Naive thymus-derived CD8-positive, alpha-beta T cell (primary cell): ENCODE measurements at regions not wholly inside any gene's neighbourhood (a gene's known extent, or its start where the extent isn't known, plus 50 kb on each side); places are given as distances from the start of the nearest gene placed in this dataset.
A peak's percentile ranks its signal among the peaks of the same experiment; 100 is the strongest.
"Not testable (repeated sequence)": the region's sequence is repeated elsewhere in the genome, so short reads cannot be mapped to it uniquely, and the experiment has no call there.

Experiments used
- ATAC-seq, 2 donors: fragments of 150-1000 bp; cut with Tn5 transposase in 1 of 2; sonication (Bioruptor Pico), chemical (Tn5 transposase) in 1 of 2; 1 replicate in 1 of 2; 2 replicates in 1 of 2; pipeline ENCODE4 v1.10.0; 2021; ENCODE audit warnings: mild to moderate bottlenecking in 2 of 2, moderate library complexity in 2 of 2
- POLR2A ChIA-PET: fragments of 350-600 bp; sonication (Branson Sonifier 250); formaldehyde crosslinking; loops from one replicate; lab custom pipeline; 2021; ENCODE audit warnings: antibody characterized with exemption; lab: Charles Lee
- DNase-seq, 10 donors: peaks; one replicate each; pipeline versions ENCODE4 v3.0.0 to v3.0.0-alpha.2; 2020 to 2022
- H3K27ac Mint-ChIP-seq, 10 donors: one replicate each; pipeline ENCODE4 v1.8.0; 2020 to 2022; ENCODE audit warnings: mild to moderate bottlenecking in 10 of 10, mixed read lengths in 10 of 10, moderate library complexity in 4 of 10, inconsistent platforms in 1 of 10
- H3K27me3 Mint-ChIP-seq, 5 donors: one replicate each; pipeline ENCODE4 v1.8.0; 2021 to 2022; ENCODE audit warnings: mixed read lengths in 5 of 5
- H3K36me3 Mint-ChIP-seq, 3 donors: one replicate each; pipeline ENCODE4 v1.8.0; 2020 to 2022; ENCODE audit warnings: mixed read lengths in 3 of 3, mild to moderate bottlenecking in 2 of 3, inconsistent platforms in 1 of 3
- H3K4me1 Mint-ChIP-seq, 4 donors: one replicate each; pipeline ENCODE4 v1.8.0; 2021 to 2022; ENCODE audit warnings: mixed read lengths in 4 of 4
- H3K4me3 Mint-ChIP-seq, 10 donors: one replicate each; pipeline ENCODE4 v1.8.0; 2020 to 2022; ENCODE audit warnings: mild to moderate bottlenecking in 10 of 10, mixed read lengths in 10 of 10, moderate library complexity in 6 of 10, inconsistent platforms in 1 of 10
- H3K9me3 Mint-ChIP-seq, 9 donors: one replicate each; pipeline ENCODE4 v1.8.0; 2020 to 2022; ENCODE audit warnings: mixed read lengths in 9 of 9, mild to moderate bottlenecking in 3 of 9, inconsistent platforms in 1 of 9, moderate library complexity in 1 of 9

- H3K27me3 Mint-ChIP-seq = no peaks in the 10 kb centered on the region
- ATAC-seq (no peak), DNase-seq (no peak)
- H3K9me3 Mint-ChIP-seq = no peaks in the 10 kb centered on the region
- H3K27ac Mint-ChIP-seq = peak overlapping the region in 7 of 10 donors; percentile 1 to 53 (median 27)
- peaks cover 8 to 43% (median 42%) of the 10 kb centered on the region in 4 donors for H3K4me1 Mint-ChIP-seq
- POLR2A ChIA-PET = no interaction called here
- no peaks in the 10 kb centered on the region for H3K36me3 Mint-ChIP-seq
- peak overlapping the region in 2 of 10 donors; percentile 8 to 19 for H3K4me3 Mint-ChIP-seq
These were observed 2091.9 kb downstream of the LRRC4C start for GRCh38 chr11:39367534-39367933.

- Mint-ChIP-seq H3K27me3 (no peaks in the 10 kb centered on the region), H3K4me1 (peaks cover 8 to 34% (median 29%) of the 10 kb centered on the region in 4 donors), H3K36me3 (no peaks in the 10 kb centered on the region), H3K4me3 (no peak overlapping the region), H3K27ac (peak overlapping the region in 2 of 10 donors; percentile 6 to 58), H3K9me3 (no peaks in the 10 kb centered on the region)
- POLR2A ChIA-PET = no interaction called here
- ATAC-seq = peak in 1 of 2 donors; percentile 25
- no peak for DNase-seq
These were observed 2093.5 kb downstream of the LRRC4C start for GRCh38 chr11:39365809-39366436.

- no peak for ATAC-seq
- Mint-ChIP-seq H3K4me3 (no peak overlapping the region), H3K27ac (no peak overlapping the region), H3K36me3 (no peaks in the 10 kb centered on the region), H3K27me3 (no peaks in the 10 kb centered on the region), H3K9me3 (no peaks in the 10 kb centered on the region), H3K4me1 (peaks cover 6 to 28% (median 26%) of the 10 kb centered on the region in 4 donors)
- POLR2A ChIA-PET = no interaction called here
- DNase-seq = no peak
These were observed 2095.9 kb downstream of the LRRC4C start for GRCh38 chr11:39363571-39363970.

GRCh38 chr11:39361557-39361956 is 2097.9 kb downstream of the LRRC4C start:
- Mint-ChIP-seq H3K4me1 (peaks cover 0 to 9% (median 7%) of the 10 kb centered on the region in 4 donors), H3K4me3 (no peak overlapping the region), H3K36me3 (no peaks in the 10 kb centered on the region), H3K27me3 (no peaks in the 10 kb centered on the region), H3K27ac (no peak overlapping the region), H3K9me3 (no peaks in the 10 kb centered on the region)
- ATAC-seq (no peak), DNase-seq (no peak)
- POLR2A ChIA-PET = no interaction called here

GRCh38 chr11:39345834-39346442 is 2113.5 kb downstream of the LRRC4C start:
- DNase-seq (no peak), ATAC-seq (no peak)

GRCh38 chr11:39341461-39341860 is 2118.0 kb downstream of the LRRC4C start:
- no peaks in the 10 kb centered on the region for H3K27me3 Mint-ChIP-seq
- H3K27ac Mint-ChIP-seq = no peak overlapping the region
- POLR2A ChIA-PET = no interaction called here
- DNase-seq = no peak
- ATAC-seq = no peak
- H3K4me1 Mint-ChIP-seq = no peaks in the 10 kb centered on the region
- no peak overlapping the region for H3K4me3 Mint-ChIP-seq
- peaks cover 0 to 5% (median 0%) of the 10 kb centered on the region in 3 donors for H3K36me3 Mint-ChIP-seq
- peaks cover 4 to 25% (median 10%) of the 10 kb centered on the region in 9 donors for H3K9me3 Mint-ChIP-seq

More at GRCh38 chr11:39345834-39346442, 2113.5 kb downstream of the LRRC4C start:
- peaks cover 0 to 2% (median 0%) of the 10 kb centered on the region in 9 donors for H3K9me3 Mint-ChIP-seq
- no peaks in the 10 kb centered on the region for H3K4me1 Mint-ChIP-seq
- H3K4me3 Mint-ChIP-seq = no peak overlapping the region
- no peaks in the 10 kb centered on the region for H3K27me3 Mint-ChIP-seq
- no peaks in the 10 kb centered on the region for H3K36me3 Mint-ChIP-seq
- no peak overlapping the region for H3K27ac Mint-ChIP-seq
- POLR2A ChIA-PET = no interaction called here

GRCh38 chr11:39333006-39333405 is 2126.4 kb downstream of the LRRC4C start:
- POLR2A ChIA-PET, H3K4me3 Mint-ChIP-seq, H3K27ac Mint-ChIP-seq, DNase-seq, H3K27me3 Mint-ChIP-seq, H3K36me3 Mint-ChIP-seq, ATAC-seq, H3K4me1 Mint-ChIP-seq: not testable (repeated sequence)
- peaks cover 0 to 24% (median 7%) of the 10 kb centered on the region in 9 donors for H3K9me3 Mint-ChIP-seq

GRCh38 chr11:39327302-39327701 is 2132.2 kb downstream of the LRRC4C start:
- POLR2A ChIA-PET = no interaction called here
- ATAC-seq (no peak), DNase-seq (no peak)
- H3K9me3 Mint-ChIP-seq = peaks cover 0 to 9% (median 1%) of the 10 kb centered on the region in 9 donors
- no peaks in the 10 kb centered on the region for H3K36me3 Mint-ChIP-seq
- H3K27ac Mint-ChIP-seq = no peak overlapping the region
- H3K27me3 Mint-ChIP-seq = no peaks in the 10 kb centered on the region
- H3K4me1 Mint-ChIP-seq = no peaks in the 10 kb centered on the region
- H3K4me3 Mint-ChIP-seq = no peak overlapping the region

GRCh38 chr11:39311888-39312287 is 2147.6 kb downstream of the LRRC4C start:
- H3K27me3 Mint-ChIP-seq, H3K4me3 Mint-ChIP-seq, ATAC-seq, H3K36me3 Mint-ChIP-seq, DNase-seq, H3K4me1 Mint-ChIP-seq, H3K27ac Mint-ChIP-seq, POLR2A ChIA-PET: not testable (repeated sequence)
- H3K9me3 Mint-ChIP-seq = peaks cover 0 to 25% (median 10%) of the 10 kb centered on the region in 9 donors

GRCh38 chr11:39304586-39304985 is 2154.9 kb downstream of the LRRC4C start:
- H3K36me3 Mint-ChIP-seq = no peaks in the 10 kb centered on the region
- H3K4me3 Mint-ChIP-seq = no peak overlapping the region
- H3K9me3 Mint-ChIP-seq = peaks cover 0 to 19% (median 2%) of the 10 kb centered on the region in 9 donors
- POLR2A ChIA-PET = no interaction called here
- no peak overlapping the region for H3K27ac Mint-ChIP-seq
- ATAC-seq (no peak), DNase-seq (no peak)
- H3K4me1 Mint-ChIP-seq = no peaks in the 10 kb centered on the region
- no peaks in the 10 kb centered on the region for H3K27me3 Mint-ChIP-seq

GRCh38 chr11:39294648-39295047 is 2164.8 kb downstream of the LRRC4C start:
- peaks cover 3 to 28% (median 18%) of the 10 kb centered on the region in 9 donors for H3K9me3 Mint-ChIP-seq
- no peak for ATAC-seq

GRCh38 chr11:39288011-39288410 is 2171.4 kb downstream of the LRRC4C start:
- peaks cover 6 to 24% (median 11%) of the 10 kb centered on the region in 9 donors for H3K9me3 Mint-ChIP-seq
- DNase-seq (no peak), ATAC-seq (no peak)
- H3K27ac Mint-ChIP-seq = no peak overlapping the region
- H3K36me3 Mint-ChIP-seq = peaks cover 0 to 6% (median 0%) of the 10 kb centered on the region in 3 donors
- H3K27me3 Mint-ChIP-seq = no peaks in the 10 kb centered on the region
- no peaks in the 10 kb centered on the region for H3K4me1 Mint-ChIP-seq
- H3K4me3 Mint-ChIP-seq = no peak overlapping the region
- POLR2A ChIA-PET = no interaction called here

More at GRCh38 chr11:39294648-39295047, 2164.8 kb downstream of the LRRC4C start:
- H3K27me3 Mint-ChIP-seq = no peaks in the 10 kb centered on the region
- POLR2A ChIA-PET = no interaction called here
- no peak for DNase-seq
- no peak overlapping the region for H3K4me3 Mint-ChIP-seq
- H3K36me3 Mint-ChIP-seq = no peaks in the 10 kb centered on the region
- no peaks in the 10 kb centered on the region for H3K4me1 Mint-ChIP-seq
- no peak overlapping the region for H3K27ac Mint-ChIP-seq

GRCh38 chr11:39268176-39268690 is 2191.2 kb downstream of the LRRC4C start:
- Mint-ChIP-seq H3K27me3 (no peaks in the 10 kb centered on the region), H3K9me3 (peaks cover 0 to 10% (median 8%) of the 10 kb centered on the region in 9 donors), H3K27ac (no peak overlapping the region), H3K4me1 (no peaks in the 10 kb centered on the region), H3K4me3 (no peak overlapping the region), H3K36me3 (no peaks in the 10 kb centered on the region)
- DNase-seq (no peak), ATAC-seq (no peak)
- POLR2A ChIA-PET = no interaction called here
